A673 (cell line): ENCODE measurements at regions not wholly inside any gene's neighbourhood (a gene's known extent, or its start where the extent isn't known, plus 50 kb on each side); places are given as distances from the start of the nearest gene placed in this dataset.

Experiments used
- BruUV-seq: library from RNA; stranded (reverse); fragments of 400-500 nt; replicated peaks from 2 replicates; lab custom pipeline; 2021; lab: Mats Ljungman, UMichigan
- CTCF ChIA-PET: fragments of 300-600 bp; sonication (Branson Sonifier 250); formaldehyde crosslinking; loops from one replicate; lab custom pipeline; 2022; ENCODE audit warnings: antibody characterized with exemption; lab: Charles Lee
- POLR2A ChIA-PET: fragments of 300-600 bp; sonication (Branson Sonifier 250); formaldehyde crosslinking; loops from one replicate; lab custom pipeline; 2022; ENCODE audit warnings: antibody characterized with exemption; ENCODE audit not compliant: low non-redundant PET; lab: Charles Lee
- DNase-seq: peaks from one replicate; pipeline ENCODE4 v3.0.0-alpha.2; 2015; ENCODE audit warnings: low spot score
- H3K27ac ChIP-seq: fragments of 200-600 bp; sonication (generic); 2 replicates; pipeline ENCODE4 v1.5.1; 2016; ENCODE audit warnings: mixed run types, low read depth, mild to moderate bottlenecking, mixed read lengths, antibody characterized with exemption, low read length; ENCODE audit not compliant: poor library complexity, severe bottlenecking
- H3K27me3 ChIP-seq: fragments of 200-600 bp; sonication (generic); replicated peaks from 2 replicates; pipeline ENCODE4 v1.6.1; 2017; ENCODE audit warnings: mixed run types, low read depth, mild to moderate bottlenecking, mixed read lengths, antibody characterized with exemption, low read length; ENCODE audit not compliant: insufficient read depth, poor library complexity
- H3K36me3 ChIP-seq: fragments of 200-600 bp; sonication (generic); 2 replicates; pipeline ENCODE4 v1.6.1; 2016; ENCODE audit warnings: mixed run types, mild to moderate bottlenecking, mixed read lengths, antibody characterized with exemption, low read length; ENCODE audit not compliant: insufficient read depth, poor library complexity, severe bottlenecking
- H3K4me1 ChIP-seq: fragments of 200-600 bp; sonication (generic); 2 replicates; pipeline ENCODE4 v1.6.1; 2017; ENCODE audit warnings: mixed run types, mild to moderate bottlenecking, mixed read lengths, antibody characterized with exemption, low read length; ENCODE audit not compliant: insufficient read depth, poor library complexity, severe bottlenecking
- H3K4me3 ChIP-seq: fragments of 200-600 bp; sonication (generic); 2 replicates; pipeline ENCODE4 v1.5.1; 2016; ENCODE audit warnings: low read depth, mixed run types, mild to moderate bottlenecking, mixed read lengths, low read length; ENCODE audit not compliant: poor library complexity, severe bottlenecking
- H3K9me3 ChIP-seq: fragments of 200-600 bp; sonication (generic); 2 replicates; pipeline ENCODE4 v1.6.1; 2016; ENCODE audit warnings: mixed run types, low read depth, mild to moderate bottlenecking, mixed read lengths, antibody characterized with exemption, low read length; ENCODE audit not compliant: poor library complexity, severe bottlenecking
- EZH2 ChIP-seq: fragments of 200-600 bp; sonication (generic); IDR thresholded peaks from 2 replicates; pipeline ENCODE4 v1.6.1; 2017; ENCODE audit warnings: borderline replicate concordance, low read depth, mild to moderate bottlenecking, mixed read lengths, antibody characterized with exemption, low read length; ENCODE audit not compliant: poor library complexity, severe bottlenecking
- intact Hi-C: fragments of 100-400 bp; cut with micrococcal nuclease; formaldehyde crosslinking; loops from one replicate; pipeline ENCODE4 v1.10.0; 2022; ENCODE audit not compliant: unreplicated experiment
- TF ChIP-seq, protein P1 (sequence below): fragments of 300-800, 200-600 bp; sonication (generic); conservative IDR thresholded peaks from 2 replicates; pipeline ENCODE4 v1.5.1; 2017; ENCODE audit warnings: low read depth, mild to moderate bottlenecking, antibody characterized with exemption, low read length, moderate library complexity, mixed read lengths

DNA sequence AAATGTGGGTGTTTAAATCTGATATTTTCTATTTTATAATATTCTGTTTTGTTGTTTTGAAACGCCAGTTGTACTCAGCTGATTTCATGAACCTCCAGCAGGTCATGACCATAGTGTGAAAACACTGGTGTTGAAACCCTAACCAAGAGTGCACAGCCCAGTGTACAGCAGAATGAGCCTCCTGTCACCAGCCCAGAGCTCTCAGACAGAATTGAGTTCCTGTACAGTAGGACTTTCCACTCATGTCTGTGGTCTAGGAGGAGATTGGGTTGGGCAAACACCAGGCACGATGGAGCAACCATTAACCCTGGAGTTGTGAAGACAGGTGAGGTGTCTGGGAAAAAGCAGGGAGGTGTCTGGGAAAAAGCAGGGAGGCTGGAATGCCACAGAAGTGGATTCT, 908.8 kb downstream of the VRK1 start:
- intact Hi-C loops, result no loop called here
- BruUV-seq, result no TSS peak
- no peak for DNase-seq
- Histone ChIP-seq H3K4me3 (no peak overlapping the region), H3K27me3 (no peaks in the 10 kb centered on the region), H3K36me3 (no peaks in the 10 kb centered on the region), H3K9me3 (no peaks in the 10 kb centered on the region), H3K4me1 (no peaks in the 10 kb centered on the region), H3K27ac (no peak overlapping the region)
- POLR2A ChIA-PET, result no interaction called here
- TF ChIP-seq, protein P1, sequence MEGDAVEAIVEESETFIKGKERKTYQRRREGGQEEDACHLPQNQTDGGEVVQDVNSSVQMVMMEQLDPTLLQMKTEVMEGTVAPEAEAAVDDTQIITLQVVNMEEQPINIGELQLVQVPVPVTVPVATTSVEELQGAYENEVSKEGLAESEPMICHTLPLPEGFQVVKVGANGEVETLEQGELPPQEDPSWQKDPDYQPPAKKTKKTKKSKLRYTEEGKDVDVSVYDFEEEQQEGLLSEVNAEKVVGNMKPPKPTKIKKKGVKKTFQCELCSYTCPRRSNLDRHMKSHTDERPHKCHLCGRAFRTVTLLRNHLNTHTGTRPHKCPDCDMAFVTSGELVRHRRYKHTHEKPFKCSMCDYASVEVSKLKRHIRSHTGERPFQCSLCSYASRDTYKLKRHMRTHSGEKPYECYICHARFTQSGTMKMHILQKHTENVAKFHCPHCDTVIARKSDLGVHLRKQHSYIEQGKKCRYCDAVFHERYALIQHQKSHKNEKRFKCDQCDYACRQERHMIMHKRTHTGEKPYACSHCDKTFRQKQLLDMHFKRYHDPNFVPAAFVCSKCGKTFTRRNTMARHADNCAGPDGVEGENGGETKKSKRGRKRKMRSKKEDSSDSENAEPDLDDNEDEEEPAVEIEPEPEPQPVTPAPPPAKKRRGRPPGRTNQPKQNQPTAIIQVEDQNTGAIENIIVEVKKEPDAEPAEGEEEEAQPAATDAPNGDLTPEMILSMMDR, result no peak
- TF ChIP-seq EZH2, result no peak
- CTCF ChIA-PET, result no interaction called here

DNA sequence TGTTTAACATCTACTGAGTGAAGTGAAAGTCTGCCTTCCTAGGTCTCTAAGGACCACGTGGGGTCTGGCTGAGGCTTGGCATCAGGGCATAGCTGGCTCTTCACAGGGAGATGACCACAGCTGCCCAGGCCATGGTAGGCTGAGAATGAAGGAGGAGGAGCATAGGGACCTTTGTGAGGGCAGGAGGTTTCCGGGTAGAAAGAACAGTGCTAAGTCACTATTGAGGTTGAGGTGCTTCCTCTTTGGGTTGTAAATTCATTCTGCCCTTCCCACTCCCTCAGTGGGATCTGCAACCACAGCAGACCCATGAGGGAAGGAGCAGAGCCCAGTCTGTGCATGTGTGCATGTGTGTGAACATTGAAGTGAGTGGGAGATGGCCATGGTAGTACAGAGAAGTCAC, 909.6 kb downstream of the VRK1 start:
- Histone ChIP-seq H3K36me3 (no peaks in the 10 kb centered on the region), H3K27me3 (no peaks in the 10 kb centered on the region), H3K4me1 (no peaks in the 10 kb centered on the region), H3K4me3 (no peak overlapping the region), H3K9me3 (no peaks in the 10 kb centered on the region), H3K27ac (no peak overlapping the region)
- intact Hi-C loops, result no loop called here
- no peak for TF ChIP-seq EZH2
- TF ChIP-seq, protein P1, result no peak
- DNase-seq, result no peak
- ChIA-PET POLR2A (no interaction called here), CTCF (no interaction called here)
- BruUV-seq, result no TSS peak

DNA sequence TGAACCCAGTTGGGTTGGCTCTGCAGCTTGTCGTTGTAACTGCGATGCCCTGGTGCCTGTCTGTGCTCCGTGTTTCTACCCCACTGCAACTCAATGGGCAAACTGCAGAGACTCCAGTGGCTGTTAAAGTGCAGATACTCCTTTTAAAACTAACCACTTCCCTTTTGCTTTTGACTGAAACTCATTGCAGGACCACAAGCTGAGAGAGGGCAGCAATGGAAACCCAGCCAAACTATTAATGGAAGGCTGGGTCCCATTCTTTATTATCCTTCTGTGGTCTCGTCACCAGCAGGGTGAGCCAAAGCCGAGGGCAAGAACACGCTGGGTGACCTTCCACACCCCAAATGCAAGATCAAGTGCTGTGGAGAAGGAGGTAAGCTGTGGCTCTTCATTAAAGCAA, 910.4 kb downstream of the VRK1 start:
- H3K9me3 ChIP-seq, result no peaks in the 10 kb centered on the region
- CTCF ChIA-PET, result no interaction called here
- H3K36me3 ChIP-seq, result no peaks in the 10 kb centered on the region
- POLR2A ChIA-PET, result no interaction called here
- intact Hi-C loops, result no loop called here
- H3K27ac ChIP-seq, result no peak overlapping the region
- no TSS peak for BruUV-seq
- H3K27me3 ChIP-seq, result no peaks in the 10 kb centered on the region
- TF ChIP-seq, protein P1, result no peak
- no peak for TF ChIP-seq EZH2
- H3K4me3 ChIP-seq, result no peak overlapping the region
- H3K4me1 ChIP-seq, result no peaks in the 10 kb centered on the region
- DNase-seq, result no peak
